Brain microvascular endothelial cell (primary cell): ENCODE measurements at regions not wholly inside any gene's neighbourhood (a gene's known extent, or its start where the extent isn't known, plus 50 kb on each side); places are given as distances from the start of the nearest gene placed in this dataset.

Experiments
- DNase-seq: peaks from one replicate; pipeline ENCODE4 v3.0.0-alpha.2; 2020
- H3K27ac ChIP-seq: fragments of 250-450 bp; sonication (Bioruptor Pico); 2 replicates; pipeline ENCODE4 v1.5.1; 2020; ENCODE audit warnings: mild to moderate bottlenecking, moderate library complexity
- H3K27me3 ChIP-seq: fragments of 250-450 bp; sonication (Bioruptor Pico); replicated peaks from 2 replicates; pipeline ENCODE4 v1.5.1; 2020; ENCODE audit warnings: mild to moderate bottlenecking
- H3K36me3 ChIP-seq: fragments of 250-450 bp; sonication (Bioruptor Pico); replicated peaks from 2 replicates; pipeline ENCODE4 v1.5.1; 2020; ENCODE audit warnings: mild to moderate bottlenecking
- H3K4me3 ChIP-seq: 2 replicates; pipeline ENCODE4 v1.5.1; 2011; ENCODE audit warnings: low read depth, mild to moderate bottlenecking, control low read depth, low read length, moderate library complexity
- in situ Hi-C: cut with HindIII; loops from 2 replicates; pipeline ENCODE4 v1.10.0; 2017; ENCODE audit warnings: low sequenced_read_pairs, low pct_ligation_motif_present
- TF ChIP-seq, protein P1 (sequence below): IDR thresholded peaks from 2 replicates; pipeline ENCODE4 v1.5.1; 2011; ENCODE audit warnings: low read depth, mild to moderate bottlenecking, moderate library complexity, low read length, control low read depth, inconsistent platforms; ENCODE audit errors: missing control alignments

DNA sequence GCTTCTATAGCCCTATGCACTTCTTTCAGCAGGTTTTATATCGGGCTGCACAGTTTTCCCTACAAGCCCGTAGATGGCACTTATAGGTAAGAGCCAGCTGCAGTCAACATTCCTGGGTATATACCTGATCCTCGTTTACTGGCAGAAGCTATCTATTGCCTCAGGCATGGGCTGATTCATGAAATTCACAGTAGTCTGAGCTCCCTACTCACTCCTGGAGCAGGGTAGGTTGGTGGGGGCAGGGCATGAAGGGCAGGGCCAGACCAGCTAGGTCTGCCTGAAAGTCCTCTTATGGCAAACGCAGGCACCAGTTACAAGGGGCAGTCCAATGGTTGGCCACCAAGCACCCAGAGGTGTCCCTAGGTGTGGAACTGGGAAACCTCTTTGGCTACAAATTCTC, 345.8 kb downstream of the RPS29 start:
- in situ Hi-C loops = no loop called here
- no peak overlapping the region for H3K4me3 ChIP-seq

DNA sequence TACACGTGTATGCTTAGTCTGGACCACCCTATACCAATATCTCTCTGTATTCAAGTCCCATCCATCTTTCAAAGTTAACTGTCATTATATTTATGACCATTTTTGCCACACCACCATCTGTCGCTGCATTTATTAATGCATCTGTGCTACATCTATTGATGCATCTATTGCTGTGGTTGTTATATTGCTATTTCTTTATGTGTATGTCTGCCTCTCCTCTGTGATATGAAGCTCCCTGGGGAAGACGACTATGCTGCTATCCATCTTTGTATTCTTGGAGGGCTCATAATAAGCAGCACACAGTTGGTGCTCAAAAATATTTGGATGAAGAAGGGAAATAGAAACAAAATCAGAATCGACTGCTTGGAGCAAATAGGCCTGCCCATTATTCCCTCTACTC, 357.6 kb downstream of the RPS29 start:
- DNase-seq = no peak
- TF ChIP-seq, protein P1, sequence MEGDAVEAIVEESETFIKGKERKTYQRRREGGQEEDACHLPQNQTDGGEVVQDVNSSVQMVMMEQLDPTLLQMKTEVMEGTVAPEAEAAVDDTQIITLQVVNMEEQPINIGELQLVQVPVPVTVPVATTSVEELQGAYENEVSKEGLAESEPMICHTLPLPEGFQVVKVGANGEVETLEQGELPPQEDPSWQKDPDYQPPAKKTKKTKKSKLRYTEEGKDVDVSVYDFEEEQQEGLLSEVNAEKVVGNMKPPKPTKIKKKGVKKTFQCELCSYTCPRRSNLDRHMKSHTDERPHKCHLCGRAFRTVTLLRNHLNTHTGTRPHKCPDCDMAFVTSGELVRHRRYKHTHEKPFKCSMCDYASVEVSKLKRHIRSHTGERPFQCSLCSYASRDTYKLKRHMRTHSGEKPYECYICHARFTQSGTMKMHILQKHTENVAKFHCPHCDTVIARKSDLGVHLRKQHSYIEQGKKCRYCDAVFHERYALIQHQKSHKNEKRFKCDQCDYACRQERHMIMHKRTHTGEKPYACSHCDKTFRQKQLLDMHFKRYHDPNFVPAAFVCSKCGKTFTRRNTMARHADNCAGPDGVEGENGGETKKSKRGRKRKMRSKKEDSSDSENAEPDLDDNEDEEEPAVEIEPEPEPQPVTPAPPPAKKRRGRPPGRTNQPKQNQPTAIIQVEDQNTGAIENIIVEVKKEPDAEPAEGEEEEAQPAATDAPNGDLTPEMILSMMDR = no peak
- H3K36me3 ChIP-seq = no peaks in the 10 kb centered on the region
- no peak overlapping the region for H3K27ac ChIP-seq
- in situ Hi-C loops = no loop called here
- no peaks in the 10 kb centered on the region for H3K27me3 ChIP-seq
- H3K4me3 ChIP-seq = no peak overlapping the region

More for the DNA sequence above, 345.8 kb downstream of the RPS29 start:
- TF ChIP-seq, protein P1 = no peak
- DNase-seq = no peak
- Histone ChIP-seq H3K27me3 (no peaks in the 10 kb centered on the region), H3K36me3 (no peaks in the 10 kb centered on the region), H3K27ac (no peak overlapping the region)

DNA sequence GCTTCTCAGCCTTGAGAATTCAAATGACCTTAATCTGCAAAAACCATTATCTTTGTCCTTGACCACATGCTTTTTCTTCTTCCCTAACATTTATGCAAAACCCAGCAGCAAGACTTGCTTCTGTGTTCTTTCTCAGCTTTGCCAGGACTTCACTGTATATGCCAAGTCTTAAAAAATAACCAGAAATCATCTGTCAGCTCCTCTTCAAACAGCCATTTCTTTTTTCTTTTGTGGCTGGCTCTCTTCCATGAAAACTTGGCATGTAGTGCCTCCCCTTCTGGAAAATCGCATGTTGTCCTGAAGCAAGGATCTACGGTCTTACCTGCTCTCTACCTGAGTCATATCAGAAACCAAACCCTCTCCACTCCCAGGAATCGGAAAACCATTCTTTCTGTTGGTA, 364.9 kb downstream of the RPS29 start:
- Histone ChIP-seq H3K36me3 (no peaks in the 10 kb centered on the region), H3K27ac (no peak overlapping the region), H3K4me3 (no peak overlapping the region), H3K27me3 (no peaks in the 10 kb centered on the region)
- in situ Hi-C loops = no loop called here
- no peak for DNase-seq
- TF ChIP-seq, protein P1 = no peak

GRCh38 chr14:49220492-49220891, 365.7 kb downstream of the RPS29 start:
- DNase-seq = no peak
- no peak overlapping the region for H3K4me3 ChIP-seq
- TF ChIP-seq, protein P1 = no peak
- in situ Hi-C loops = no loop called here
- no peak overlapping the region for H3K27ac ChIP-seq
- H3K27me3 ChIP-seq = no peaks in the 10 kb centered on the region
- H3K36me3 ChIP-seq = no peaks in the 10 kb centered on the region

DNA sequence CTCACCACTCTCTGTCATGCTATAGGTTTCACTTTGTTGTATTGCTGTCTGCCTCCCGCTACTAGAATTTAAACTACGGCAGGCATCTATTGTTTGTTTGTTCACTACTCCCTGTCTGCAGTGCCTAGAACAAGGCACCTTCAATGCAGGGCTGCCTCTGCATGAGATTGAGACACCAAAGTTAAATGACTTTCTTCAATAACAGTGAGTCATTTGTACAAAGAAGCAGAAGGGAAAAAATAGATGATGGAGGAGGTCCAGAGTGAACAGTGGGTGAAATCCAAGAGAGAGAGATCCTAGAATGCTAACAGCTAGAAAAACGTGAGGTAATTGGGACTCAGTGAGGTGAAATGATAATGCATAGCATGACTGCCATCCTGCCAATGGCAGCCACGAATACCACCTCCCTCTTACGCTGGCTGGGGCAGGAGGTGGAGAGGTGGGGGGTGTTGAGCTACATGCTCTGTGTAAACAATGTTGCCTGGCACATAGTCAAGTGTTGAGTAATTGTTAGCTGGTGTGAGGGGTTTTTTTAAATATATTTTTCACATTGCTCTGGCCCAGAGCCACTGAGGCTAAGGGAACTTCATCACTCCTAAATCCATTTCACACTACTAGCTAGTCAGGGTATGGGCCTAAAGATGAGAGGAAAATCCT, 367.6 kb downstream of the RPS29 start:
- Histone ChIP-seq H3K27me3 (no peaks in the 10 kb centered on the region), H3K36me3 (no peaks in the 10 kb centered on the region), H3K27ac (no peak overlapping the region), H3K4me3 (no peak overlapping the region)
- DNase-seq = peak; percentile 41
- TF ChIP-seq, protein P1 = no peak
- in situ Hi-C loops = no loop called here

DNA sequence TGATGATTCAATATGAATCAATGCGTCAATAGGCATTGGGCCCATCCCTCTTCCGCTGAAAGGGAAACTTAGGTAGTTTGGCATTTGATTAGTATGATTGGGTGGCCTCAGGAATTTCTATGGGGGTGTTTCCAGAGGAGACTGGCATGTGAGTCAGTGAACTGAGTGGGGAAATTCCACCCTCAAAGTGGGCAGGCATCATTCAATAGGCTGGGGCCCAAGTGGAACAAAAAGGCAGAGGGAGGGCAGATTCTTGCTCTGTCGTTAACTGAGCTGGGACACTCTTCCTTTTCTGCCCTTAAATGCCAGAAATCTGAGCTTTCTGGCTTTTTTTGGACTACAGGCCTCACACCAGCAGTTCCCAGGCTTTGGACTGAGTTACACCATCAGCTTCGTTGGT, 373.5 kb downstream of the RPS29 start:
- in situ Hi-C loops = no loop called here
- no peak for DNase-seq

More for the DNA sequence above, 373.5 kb downstream of the RPS29 start:
- no peaks in the 10 kb centered on the region for H3K27me3 ChIP-seq
- no peaks in the 10 kb centered on the region for H3K36me3 ChIP-seq
- no peak overlapping the region for H3K4me3 ChIP-seq
- TF ChIP-seq, protein P1 = no peak
- no peak overlapping the region for H3K27ac ChIP-seq
